Tibial nerve (tissue), 3 donors: ENCODE measurements at regions not wholly inside any gene's neighbourhood (a gene's known extent, or its start where the extent isn't known, plus 50 kb on each side); places are given as distances from the start of the nearest gene placed in this dataset.

Source experiments
- EP300 ChIP-seq, 2 donors: sonication (generic); formaldehyde crosslinking; IDR thresholded peaks; one replicate each; pipeline ENCODE4 v1.6.1; 2017; ENCODE audit warnings: antibody characterized with exemption in 2 of 2, mild to moderate bottlenecking in 1 of 2
- POLR2A ChIP-seq, 2 donors: fragments of 450-650 bp; IDR thresholded peaks; one replicate each; pipeline ENCODE4 v1.6.1; 2017; ENCODE audit warnings: antibody characterized with exemption in 2 of 2, mild to moderate bottlenecking in 2 of 2, moderate library complexity in 2 of 2

- no peak for TF ChIP-seq POLR2A (IDR thresholded peaks at IDR 0.05)
- TF ChIP-seq EP300 (IDR thresholded peaks at IDR 0.05): no peak
Measured at GRCh38 chr7:67423065-67423464, 426.4 kb downstream of the TYW1 start.
